ENCODE measurements at regions not wholly inside any gene's neighbourhood (a gene's known extent, or its start where the extent isn't known, plus 50 kb on each side); places are given as distances from the start of the nearest gene placed in this dataset.

DNA sequence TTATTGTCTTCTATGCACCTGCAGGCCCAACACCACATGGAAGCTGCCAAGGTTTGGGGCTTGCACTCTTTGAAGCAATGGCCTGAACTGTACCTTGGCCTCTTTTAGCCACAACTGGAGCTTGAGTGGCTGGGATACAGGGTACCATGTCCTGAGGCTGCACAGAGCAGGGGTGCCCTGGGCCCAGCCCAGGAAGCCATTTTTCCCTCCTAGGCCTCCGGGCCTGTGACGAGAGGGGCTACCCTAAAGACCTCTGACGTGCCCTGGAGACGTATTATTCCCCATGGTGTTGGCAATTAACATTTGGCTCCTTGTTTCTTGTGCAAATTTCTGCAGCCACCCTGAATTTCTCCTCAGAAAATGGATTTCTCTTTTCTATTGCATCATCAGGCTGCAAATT lies 519.9 kb upstream of the MAGEB18 start:
- H3K4me3 ChIP-seq (ENCODE audit: low read length) = no peak overlapping the region
- H3K9me3 ChIP-seq (ENCODE audit: control insufficient read depth in 1 of 2, insufficient read depth in 1 of 2, low read length in 2 of 2) = no peaks in the 10 kb centered on the region
- no peak overlapping the region for H3K27ac Mint-ChIP-seq
- no peaks in the 10 kb centered on the region for H3K4me1 ChIP-seq (ENCODE audit: insufficient read depth, low read length)
- H3K27me3 Mint-ChIP-seq = no peaks in the 10 kb centered on the region
- no peaks in the 10 kb centered on the region for H3K27me3 ChIP-seq (ENCODE audit: control insufficient read depth in 1 of 2, insufficient read depth in 2 of 2, low read length in 2 of 2)
- no peak overlapping the region for H3K27ac ChIP-seq (ENCODE audit: low read depth in 1 of 2, low read length in 2 of 2)
- intact Hi-C loops (cut with DNase I, micrococcal nuclease) = no loop called here
- H3K36me3 Mint-ChIP-seq (ENCODE audit: low read depth) = no peaks in the 10 kb centered on the region
- POLR2A ChIA-PET = no interaction called here
- DNase-seq (no peak), ATAC-seq (ENCODE audit: poor library complexity) (no peak)
- H3K9me3 Mint-ChIP-seq = no peaks in the 10 kb centered on the region
- CTCF ChIA-PET = no interaction called here
- TF ChIP-seq, protein P1, sequence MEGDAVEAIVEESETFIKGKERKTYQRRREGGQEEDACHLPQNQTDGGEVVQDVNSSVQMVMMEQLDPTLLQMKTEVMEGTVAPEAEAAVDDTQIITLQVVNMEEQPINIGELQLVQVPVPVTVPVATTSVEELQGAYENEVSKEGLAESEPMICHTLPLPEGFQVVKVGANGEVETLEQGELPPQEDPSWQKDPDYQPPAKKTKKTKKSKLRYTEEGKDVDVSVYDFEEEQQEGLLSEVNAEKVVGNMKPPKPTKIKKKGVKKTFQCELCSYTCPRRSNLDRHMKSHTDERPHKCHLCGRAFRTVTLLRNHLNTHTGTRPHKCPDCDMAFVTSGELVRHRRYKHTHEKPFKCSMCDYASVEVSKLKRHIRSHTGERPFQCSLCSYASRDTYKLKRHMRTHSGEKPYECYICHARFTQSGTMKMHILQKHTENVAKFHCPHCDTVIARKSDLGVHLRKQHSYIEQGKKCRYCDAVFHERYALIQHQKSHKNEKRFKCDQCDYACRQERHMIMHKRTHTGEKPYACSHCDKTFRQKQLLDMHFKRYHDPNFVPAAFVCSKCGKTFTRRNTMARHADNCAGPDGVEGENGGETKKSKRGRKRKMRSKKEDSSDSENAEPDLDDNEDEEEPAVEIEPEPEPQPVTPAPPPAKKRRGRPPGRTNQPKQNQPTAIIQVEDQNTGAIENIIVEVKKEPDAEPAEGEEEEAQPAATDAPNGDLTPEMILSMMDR (IDR thresholded peaks at IDR 0.05) = no peak
- no peak overlapping the region for H3K4me3 Mint-ChIP-seq
- H3K36me3 ChIP-seq (ENCODE audit: insufficient read depth, low read length) = no peaks in the 10 kb centered on the region
- no peaks in the 10 kb centered on the region for H3K4me1 Mint-ChIP-seq (ENCODE audit: low read depth)

- Mint-ChIP-seq H3K27ac (no peak overlapping the region), H3K36me3 (ENCODE audit: low read depth) (no peaks in the 10 kb centered on the region), H3K9me3 (peaks cover 3% of the 10 kb centered on the region), H3K27me3 (no peaks in the 10 kb centered on the region), H3K4me1 (ENCODE audit: low read depth) (no peaks in the 10 kb centered on the region), H3K4me3 (no peak overlapping the region)
- DNase-seq (no peak), ATAC-seq (ENCODE audit: poor library complexity) (no peak)
- Histone ChIP-seq H3K27me3 (ENCODE audit: control insufficient read depth in 1 of 2, insufficient read depth in 2 of 2, low read length in 2 of 2) (no peaks in the 10 kb centered on the region), H3K4me3 (ENCODE audit: low read length) (no peak overlapping the region), H3K36me3 (ENCODE audit: insufficient read depth, low read length) (no peaks in the 10 kb centered on the region), H3K4me1 (ENCODE audit: insufficient read depth, low read length) (no peaks in the 10 kb centered on the region), H3K9me3 (ENCODE audit: control insufficient read depth in 1 of 2, insufficient read depth in 1 of 2, low read length in 2 of 2) (no peaks in the 10 kb centered on the region), H3K27ac (ENCODE audit: low read depth in 1 of 2, low read length in 2 of 2) (no peak overlapping the region)
- CTCF ChIA-PET = no interaction called here
- POLR2A ChIA-PET = no interaction called here
- TF ChIP-seq, protein P1 (IDR thresholded peaks at IDR 0.05) = no peak
- intact Hi-C loops (cut with DNase I, micrococcal nuclease) = no loop called here
Observed at GRCh38 chrX:25640276-25640675, 497.9 kb upstream of the MAGEB18 start.

- Mint-ChIP-seq H3K4me1 (ENCODE audit: low read depth) (no peaks in the 10 kb centered on the region), H3K27ac (no peak overlapping the region), H3K27me3 (no peaks in the 10 kb centered on the region), H3K4me3 (no peak overlapping the region), H3K36me3 (ENCODE audit: low read depth) (no peaks in the 10 kb centered on the region), H3K9me3 (peaks cover 3% of the 10 kb centered on the region)
- no peak for DNase-seq
- ATAC-seq (ENCODE audit: poor library complexity) = no peak
- intact Hi-C loops (cut with DNase I, micrococcal nuclease) = no loop called here
- H3K36me3 ChIP-seq (ENCODE audit: insufficient read depth, low read length) = no peaks in the 10 kb centered on the region
- no peaks in the 10 kb centered on the region for H3K27me3 ChIP-seq (ENCODE audit: control insufficient read depth in 1 of 2, insufficient read depth in 2 of 2, low read length in 2 of 2)
- ChIA-PET POLR2A (no interaction called here), CTCF (no interaction called here)
- no peaks in the 10 kb centered on the region for H3K4me1 ChIP-seq (ENCODE audit: insufficient read depth, low read length)
- H3K27ac ChIP-seq (ENCODE audit: low read depth in 1 of 2, low read length in 2 of 2) = no peak overlapping the region
- TF ChIP-seq, protein P1 (IDR thresholded peaks at IDR 0.05) = no peak
- H3K4me3 ChIP-seq (ENCODE audit: low read length) = no peak overlapping the region
- H3K9me3 ChIP-seq (ENCODE audit: control insufficient read depth in 1 of 2, insufficient read depth in 1 of 2, low read length in 2 of 2) = no peaks in the 10 kb centered on the region
Observed at GRCh38 chrX:25646156-25646555, 492.0 kb upstream of the MAGEB18 start.
